Lung (tissue), 11 donors: ENCODE measurements at regions not wholly inside any gene's neighbourhood (a gene's known extent, or its start where the extent isn't known, plus 50 kb on each side); places are given as distances from the start of the nearest gene placed in this dataset.

ENCODE experiments used
- ATAC-seq: fragments of 200-7000 bp; cut with Tn5 transposase; one replicate; pipeline ENCODE4 v1.9.1; 2020; ENCODE audit warnings: moderate number of reproducible peaks; ENCODE audit not compliant: insufficient read depth, low FRiP score
- DNase-seq, 3 donors: peaks; one replicate each; pipeline ENCODE4 v3.0.0-alpha.2; 2013 to 2017
- H3K27ac ChIP-seq, 2 donors: one replicate each; pipeline ENCODE4 v1.5.1; 2013; ENCODE audit warnings: mild to moderate bottlenecking in 2 of 2, moderate library complexity in 2 of 2, control low read depth in 1 of 2, inconsistent platforms in 1 of 2, low read depth in 1 of 2, low read length in 1 of 2
- H3K27me3 ChIP-seq, 3 donors: one replicate each; pipeline ENCODE4 v1.5.1; 2013; ENCODE audit warnings: low read length in 2 of 3; ENCODE audit not compliant: control insufficient read depth in 3 of 3, insufficient read depth in 3 of 3
- H3K36me3 ChIP-seq, 4 donors: one replicate each; pipeline ENCODE4 v1.5.1; 2013; ENCODE audit warnings: low read length in 4 of 4, mild to moderate bottlenecking in 1 of 4, moderate library complexity in 1 of 4; ENCODE audit not compliant: control insufficient read depth in 4 of 4, insufficient read depth in 4 of 4
- H3K4me1 ChIP-seq, 5 donors: one replicate each; pipeline ENCODE4 v1.5.1; 2013; ENCODE audit warnings: low read length in 5 of 5, mild to moderate bottlenecking in 2 of 5, moderate library complexity in 1 of 5; ENCODE audit not compliant: control insufficient read depth in 5 of 5, insufficient read depth in 5 of 5
- H3K4me3 ChIP-seq: one replicate; pipeline ENCODE4 v1.5.1; 2013; ENCODE audit warnings: mild to moderate bottlenecking, control low read depth, moderate library complexity
- H3K9ac ChIP-seq, 2 donors: one replicate each; pipeline ENCODE4 v1.5.1; 2013; ENCODE audit warnings: low read length in 2 of 2, control low read depth in 1 of 2; ENCODE audit not compliant: insufficient read depth in 1 of 2
- H3K9me3 ChIP-seq, 4 donors: one replicate each; pipeline ENCODE4 v1.5.1; 2013; ENCODE audit warnings: low read length in 3 of 4, mild to moderate bottlenecking in 1 of 4, moderate library complexity in 1 of 4; ENCODE audit not compliant: control insufficient read depth in 4 of 4, insufficient read depth in 3 of 4
- WGBS, 2 donors: extraction: QIAGEN DNeasy Blood & Tissue Kit; methylation state at CpG; one replicate each; pipeline ENCODE4 v1.1.7; 2013; 5-methylcytosine and 5-hydroxymethylcytosine counted together
- TF ChIP-seq, protein P1 (sequence below): IDR thresholded peaks from 2 replicates; pipeline ENCODE4 v1.5.1; 2012; ENCODE audit warnings: mild to moderate bottlenecking; ENCODE audit errors: control extremely low read depth, extremely low read depth
- donor health status: control.
- donor health status: control.
- donor health status: Bipolar disorder and iron deficiency.
- donor health status: healthy.
- donor health status: DM: yes; HTN: yes; CAD: no.

DNA sequence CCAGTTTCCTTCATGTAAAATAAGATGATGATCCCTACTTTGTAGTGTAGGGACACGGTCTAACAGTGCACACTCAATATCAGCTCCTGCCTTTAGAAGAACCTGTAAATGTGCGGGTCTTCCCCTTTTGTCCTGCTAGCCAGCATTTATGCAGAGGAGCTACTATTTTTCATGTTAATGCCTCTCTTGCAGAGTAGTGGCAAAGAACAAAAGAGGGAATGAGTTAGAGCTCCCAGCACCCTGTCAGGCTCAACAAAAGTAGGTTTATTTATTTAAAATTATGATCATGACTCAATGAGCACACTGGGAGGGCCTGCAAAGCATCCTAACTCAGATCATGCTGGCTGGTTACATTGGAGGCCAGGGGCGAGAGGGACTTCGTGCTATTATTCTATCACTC lies 414.5 kb upstream of the COBL start:
- no peak overlapping the region for H3K4me3 ChIP-seq
- H3K27me3 ChIP-seq, result no peaks in the 10 kb centered on the region
- WGBS, 2 donors, result 38 to 47% methylated on average over 4 of the region's 4 CpGs
- H3K4me1 ChIP-seq, result no peaks in the 10 kb centered on the region
- TF ChIP-seq, protein P1, sequence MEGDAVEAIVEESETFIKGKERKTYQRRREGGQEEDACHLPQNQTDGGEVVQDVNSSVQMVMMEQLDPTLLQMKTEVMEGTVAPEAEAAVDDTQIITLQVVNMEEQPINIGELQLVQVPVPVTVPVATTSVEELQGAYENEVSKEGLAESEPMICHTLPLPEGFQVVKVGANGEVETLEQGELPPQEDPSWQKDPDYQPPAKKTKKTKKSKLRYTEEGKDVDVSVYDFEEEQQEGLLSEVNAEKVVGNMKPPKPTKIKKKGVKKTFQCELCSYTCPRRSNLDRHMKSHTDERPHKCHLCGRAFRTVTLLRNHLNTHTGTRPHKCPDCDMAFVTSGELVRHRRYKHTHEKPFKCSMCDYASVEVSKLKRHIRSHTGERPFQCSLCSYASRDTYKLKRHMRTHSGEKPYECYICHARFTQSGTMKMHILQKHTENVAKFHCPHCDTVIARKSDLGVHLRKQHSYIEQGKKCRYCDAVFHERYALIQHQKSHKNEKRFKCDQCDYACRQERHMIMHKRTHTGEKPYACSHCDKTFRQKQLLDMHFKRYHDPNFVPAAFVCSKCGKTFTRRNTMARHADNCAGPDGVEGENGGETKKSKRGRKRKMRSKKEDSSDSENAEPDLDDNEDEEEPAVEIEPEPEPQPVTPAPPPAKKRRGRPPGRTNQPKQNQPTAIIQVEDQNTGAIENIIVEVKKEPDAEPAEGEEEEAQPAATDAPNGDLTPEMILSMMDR, result no peak
- no peak for ATAC-seq
- peaks cover 0 to 6% (median 3%) of the 10 kb centered on the region in 4 donors for H3K9me3 ChIP-seq
- H3K9ac ChIP-seq, result no peak overlapping the region
- H3K27ac ChIP-seq, result no peak overlapping the region
- DNase-seq, result no peak
- H3K36me3 ChIP-seq, result no peaks in the 10 kb centered on the region

DNA sequence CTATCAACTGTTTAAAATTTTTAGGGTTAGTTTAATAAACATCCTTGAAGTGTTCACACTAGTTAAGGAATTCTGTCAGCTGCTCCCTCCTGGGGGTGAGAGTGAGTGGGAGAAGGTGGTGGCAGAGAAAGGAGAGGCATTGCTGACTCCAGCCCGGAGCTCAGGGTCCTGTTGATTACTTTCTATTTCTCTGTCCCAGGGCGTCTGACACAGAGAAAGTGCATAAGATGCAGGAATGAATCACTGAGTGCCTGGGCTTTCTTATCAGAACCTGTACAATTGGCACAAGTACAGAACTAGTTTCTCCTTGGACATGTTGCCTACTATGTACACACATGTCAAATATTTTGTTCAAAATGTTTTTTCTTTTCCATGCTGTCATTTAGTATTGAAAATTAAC lies 410.8 kb upstream of the COBL start:
- H3K36me3 ChIP-seq, result no peaks in the 10 kb centered on the region
- H3K27me3 ChIP-seq, result no peaks in the 10 kb centered on the region
- H3K4me3 ChIP-seq, result no peak overlapping the region
- TF ChIP-seq, protein P1, result no peak
- 42 to 58% methylated on average over 2 of the region's 2 CpGs for WGBS, 2 donors
- no peak overlapping the region for H3K27ac ChIP-seq
- H3K9me3 ChIP-seq, result peaks cover 0 to 4% (median 2%) of the 10 kb centered on the region in 4 donors
- ATAC-seq, result no peak
- no peak for DNase-seq
- H3K9ac ChIP-seq, result no peak overlapping the region
- H3K4me1 ChIP-seq, result no peaks in the 10 kb centered on the region

DNA sequence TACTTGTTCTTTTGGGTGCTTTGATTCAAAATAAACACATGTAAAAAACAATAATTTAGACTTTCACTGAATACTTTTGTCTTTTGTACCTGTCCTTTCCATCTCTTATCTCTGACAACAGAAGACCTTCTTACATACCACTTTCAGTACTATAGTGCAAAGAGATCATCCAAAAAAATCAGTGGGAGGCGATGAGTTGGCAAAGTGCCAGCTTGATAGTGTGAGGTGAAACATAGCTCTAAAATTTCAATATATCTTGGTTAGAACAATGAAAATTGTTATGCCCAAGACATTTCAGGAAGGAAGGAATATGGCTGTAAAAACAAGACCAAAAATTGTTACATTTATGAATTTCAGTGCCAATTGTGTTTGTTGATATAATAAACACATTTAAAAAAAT lies 390.2 kb upstream of the COBL start:
- peak in 1 of 3 donors; percentile 3 for DNase-seq
- peaks cover 0 to 2% (median 0%) of the 10 kb centered on the region in 4 donors for H3K9me3 ChIP-seq
- H3K4me3 ChIP-seq, result no peak overlapping the region
- no peak overlapping the region for H3K27ac ChIP-seq
- no peak for ATAC-seq
- no peak overlapping the region for H3K9ac ChIP-seq
- WGBS, 2 donors, result 34 to 66% methylated on average over 1 of the region's 1 CpG
- H3K4me1 ChIP-seq, result no peaks in the 10 kb centered on the region
- no peaks in the 10 kb centered on the region for H3K27me3 ChIP-seq
- no peaks in the 10 kb centered on the region for H3K36me3 ChIP-seq
- TF ChIP-seq, protein P1, result no peak

DNA sequence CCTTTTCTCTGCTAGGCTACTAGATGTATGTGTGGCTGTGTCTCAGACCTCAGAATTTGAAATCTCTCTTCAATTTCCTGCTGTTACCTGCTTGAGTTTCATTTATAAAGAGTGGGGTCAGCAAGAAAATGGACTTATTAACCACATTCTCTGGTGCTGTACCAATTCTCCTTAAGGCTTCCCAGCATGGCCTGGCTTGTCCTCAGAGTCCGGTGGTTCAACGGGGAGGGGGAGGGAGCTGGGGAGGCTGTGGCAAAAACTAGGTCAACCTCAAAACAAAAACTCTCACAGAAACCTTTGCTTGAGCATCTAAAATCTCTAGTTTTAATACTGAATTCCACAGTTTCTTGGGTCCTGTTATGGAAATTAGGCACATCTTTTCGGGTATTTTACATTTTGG lies 389.1 kb upstream of the COBL start:
- Histone ChIP-seq H3K36me3 (no peaks in the 10 kb centered on the region), H3K4me3 (no peak overlapping the region), H3K9ac (no peak overlapping the region), H3K9me3 (peaks cover 0 to 2% (median 0%) of the 10 kb centered on the region in 4 donors), H3K27ac (no peak overlapping the region), H3K4me1 (no peaks in the 10 kb centered on the region), H3K27me3 (no peaks in the 10 kb centered on the region)
- ATAC-seq, result no peak
- TF ChIP-seq, protein P1, result no peak
- WGBS, 2 donors, result 75% methylated on average over 3 of the region's 3 CpGs
- DNase-seq, result no peak
